ENCODE measurements at regions not wholly inside any gene's neighbourhood (a gene's known extent, or its start where the extent isn't known, plus 50 kb on each side); places are given as distances from the start of the nearest gene placed in this dataset.

GRCh38 chr2:65731476-65731875 lies 299.1 kb upstream of the SPRED2 start:
- 89 to 92% methylated on average over 12 of the region's 12 CpGs for WGBS, 2 donors
- H3K4me3 ChIP-seq (ENCODE audit: low read depth, poor library complexity, severe bottlenecking) = no peak overlapping the region
- DNase-seq (ENCODE audit: low spot score in 2 of 2) = no peak
- intact Hi-C loops (cut with DNase I; ENCODE audit: low total_unique reads) = no loop called here
- TF ChIP-seq CTCF (IDR thresholded peaks at IDR 0.05) = no peak
- TF ChIP-seq POLR2A (IDR thresholded peaks at IDR 0.05) = no peak

GRCh38 chr2:65730186-65730585 lies 297.8 kb upstream of the SPRED2 start:
- no peak for DNase-seq (ENCODE audit: low spot score in 2 of 2)
- TF ChIP-seq POLR2A (IDR thresholded peaks at IDR 0.05) (no peak), CTCF (IDR thresholded peaks at IDR 0.05) (no peak)
- intact Hi-C loops (cut with DNase I; ENCODE audit: low total_unique reads) = no loop called here
- WGBS, 2 donors = 62 to 78% methylated on average over 3 of the region's 3 CpGs
- H3K4me3 ChIP-seq (ENCODE audit: low read depth, poor library complexity, severe bottlenecking) = no peak overlapping the region

- no peak for DNase-seq (ENCODE audit: low spot score in 2 of 2)
- TF ChIP-seq POLR2A (IDR thresholded peaks at IDR 0.05) = no peak
- TF ChIP-seq CTCF (IDR thresholded peaks at IDR 0.05) = no peak
- WGBS, 2 donors = 42 to 47% methylated on average over 5 of the region's 5 CpGs
- no peak overlapping the region for H3K4me3 ChIP-seq (ENCODE audit: low read depth, poor library complexity, severe bottlenecking)
- intact Hi-C loops (cut with DNase I; ENCODE audit: low total_unique reads) = no loop called here
Observed at GRCh38 chr2:65729246-65729645, 296.8 kb upstream of the SPRED2 start.

- intact Hi-C loops (cut with DNase I; ENCODE audit: low total_unique reads) = no loop called here
- 65 to 66% methylated on average over 5 of the region's 5 CpGs for WGBS, 2 donors
Observed at GRCh38 chr2:65728477-65729180, 296.2 kb upstream of the SPRED2 start.

GRCh38 chr2:65727816-65728215 lies 295.4 kb upstream of the SPRED2 start:
- WGBS, 2 donors = 82 to 96% methylated on average over 3 of the region's 3 CpGs

More at GRCh38 chr2:65728477-65729180, 296.2 kb upstream of the SPRED2 start:
- no peak overlapping the region for H3K4me3 ChIP-seq (ENCODE audit: low read depth, poor library complexity, severe bottlenecking)
- DNase-seq (ENCODE audit: low spot score in 2 of 2) = no peak
- TF ChIP-seq CTCF (IDR thresholded peaks at IDR 0.05) = no peak
- TF ChIP-seq POLR2A (IDR thresholded peaks at IDR 0.05) = no peak

More at GRCh38 chr2:65727816-65728215, 295.4 kb upstream of the SPRED2 start:
- intact Hi-C loops (cut with DNase I; ENCODE audit: low total_unique reads) = no loop called here
- no peak for TF ChIP-seq CTCF (IDR thresholded peaks at IDR 0.05)
- TF ChIP-seq POLR2A (IDR thresholded peaks at IDR 0.05) = no peak
- no peak for DNase-seq (ENCODE audit: low spot score in 2 of 2)
- H3K4me3 ChIP-seq (ENCODE audit: low read depth, poor library complexity, severe bottlenecking) = no peak overlapping the region
